HepG2 (cell line): ENCODE measurements at regions not wholly inside any gene's neighbourhood (a gene's known extent, or its start where the extent isn't known, plus 50 kb on each side); places are given as distances from the start of the nearest gene placed in this dataset.

Source experiments
- BRCA1 ChIP-seq: sonication (generic); formaldehyde crosslinking; IDR thresholded peaks from 2 replicates; pipeline ENCODE4 v1.4.0; 2020; ENCODE audit warnings: missing genetic modification reagents
- ERF ChIP-seq: IDR thresholded peaks from 2 replicates; pipeline ENCODE4 v1.6.1; 2018; ENCODE audit warnings: missing biosample characterization, missing genetic modification reagents
- HOXA7 ChIP-seq: sonication (generic); formaldehyde crosslinking; IDR thresholded peaks from 2 replicates; pipeline ENCODE4 v1.8.1; 2022; ENCODE audit warnings: mild to moderate bottlenecking, missing genetic modification reagents, moderate library complexity
- MYC ChIP-seq: sonication (generic); formaldehyde crosslinking; IDR thresholded peaks from 2 replicates; pipeline ENCODE4 v1.9.0; 2021; ENCODE audit warnings: missing genetic modification reagents, borderline replicate concordance
- RAD21 ChIP-seq: fragments of 450-650 bp; formaldehyde crosslinking; IDR thresholded peaks from 2 replicates; pipeline ENCODE4 v1.5.0; 2020; ENCODE audit warnings: mild to moderate bottlenecking
- TCF7 ChIP-seq: sonication (generic); IDR thresholded peaks from 2 replicates; pipeline ENCODE4 v1.6.1; 2016; ENCODE audit warnings: antibody characterized with exemption, low read depth
- TCF7L2 ChIP-seq: IDR thresholded peaks from 2 replicates; pipeline ENCODE4 v1.6.1; 2011; ENCODE audit warnings: mild to moderate bottlenecking, low read depth, low read length, moderate library complexity
- ZBTB1 ChIP-seq: sonication (generic); formaldehyde crosslinking; IDR thresholded peaks from 2 replicates; pipeline ENCODE4 v1.4.0; 2020; ENCODE audit warnings: missing genetic modification reagents, borderline replicate concordance
- ZNF205 ChIP-seq: IDR thresholded peaks from 2 replicates; pipeline ENCODE4 v1.6.1; 2018; ENCODE audit warnings: missing biosample characterization, missing genetic modification reagents
- ZNF263 ChIP-seq: sonication (generic); formaldehyde crosslinking; IDR thresholded peaks from 2 replicates; pipeline ENCODE4 v1.4.0; 2020; ENCODE audit warnings: missing genetic modification reagents
- ZNF496 ChIP-seq: sonication (generic); formaldehyde crosslinking; IDR thresholded peaks from 2 replicates; pipeline ENCODE4 v1.8.1; 2023; ENCODE audit warnings: mild to moderate bottlenecking, moderate library complexity, missing genetic modification reagents; ENCODE audit not compliant: insufficient replicate concordance
- ZNF589 ChIP-seq: sonication (generic); formaldehyde crosslinking; conservative IDR thresholded peaks from 2 replicates; pipeline ENCODE4 v1.8.0; 2022; ENCODE audit warnings: mild to moderate bottlenecking, moderate library complexity, missing genetic modification reagents
- ZNF839 ChIP-seq: sonication (generic); formaldehyde crosslinking; IDR thresholded peaks from 2 replicates; pipeline ENCODE4 v1.4.0; 2020; ENCODE audit warnings: missing genetic modification reagents, mild to moderate bottlenecking, borderline replicate concordance
- ZSCAN20 ChIP-seq: sonication (generic); formaldehyde crosslinking; IDR thresholded peaks from 2 replicates; pipeline ENCODE4 v1.4.0; 2020; ENCODE audit warnings: missing genetic modification reagents, mild to moderate bottlenecking, borderline replicate concordance
- TF ChIP-seq, protein P1 (sequence below): sonication (generic); formaldehyde crosslinking; IDR thresholded peaks from 2 replicates; pipeline ENCODE4; 2020; ENCODE audit warnings: missing genetic modification reagents, mild to moderate bottlenecking, borderline replicate concordance
- TF ChIP-seq, protein P2 (sequence below): sonication (generic); formaldehyde crosslinking; IDR thresholded peaks from 2 replicates; pipeline ENCODE4 v1.5.0; 2020; ENCODE audit warnings: missing genetic modification reagents, mild to moderate bottlenecking, borderline replicate concordance
- TF ChIP-seq, protein P3 (sequence below): sonication (generic); formaldehyde crosslinking; conservative IDR thresholded peaks from 2 replicates; pipeline ENCODE4 v1.4.0; 2020; ENCODE audit warnings: missing genetic modification reagents
- TF ChIP-seq, protein P4 (sequence below): sonication (generic); formaldehyde crosslinking; IDR thresholded peaks from 2 replicates; pipeline ENCODE4 v1.4.0; 2020; ENCODE audit warnings: missing genetic modification reagents, mild to moderate bottlenecking, borderline replicate concordance
- TF ChIP-seq, protein P5 (sequence below), 2 experiments: IDR thresholded peaks; 2 replicates each; pipeline ENCODE4 v1.6.1; 2011 to 2012; ENCODE audit warnings: low read length in 2 of 2, borderline replicate concordance in 1 of 2, low read depth in 1 of 2, mild to moderate bottlenecking in 1 of 2, moderate library complexity in 1 of 2

DNA sequence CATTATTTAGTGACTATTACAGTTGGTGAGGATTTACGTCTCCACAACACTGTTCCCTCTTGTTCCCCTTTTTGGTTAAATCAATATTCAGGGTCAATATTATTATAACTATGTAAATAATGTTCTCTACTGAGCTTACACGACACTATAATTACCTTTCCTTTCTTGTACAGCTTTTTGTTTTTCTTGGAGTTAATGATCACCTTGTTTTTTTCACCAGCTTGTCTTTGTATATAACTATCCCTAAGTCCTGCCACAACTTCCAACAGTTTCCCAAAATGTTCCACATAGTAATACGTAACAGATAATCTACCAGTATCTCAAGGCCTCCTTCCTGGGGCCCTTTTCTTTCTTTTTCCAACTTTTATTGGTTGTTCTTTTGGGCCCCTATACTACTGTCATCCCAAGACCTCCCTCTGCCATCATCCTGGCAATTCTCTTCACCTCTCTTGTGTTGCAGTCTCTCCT lies 142.0 kb upstream of the SOX4 start (continued):
- TF ChIP-seq, protein P1, sequence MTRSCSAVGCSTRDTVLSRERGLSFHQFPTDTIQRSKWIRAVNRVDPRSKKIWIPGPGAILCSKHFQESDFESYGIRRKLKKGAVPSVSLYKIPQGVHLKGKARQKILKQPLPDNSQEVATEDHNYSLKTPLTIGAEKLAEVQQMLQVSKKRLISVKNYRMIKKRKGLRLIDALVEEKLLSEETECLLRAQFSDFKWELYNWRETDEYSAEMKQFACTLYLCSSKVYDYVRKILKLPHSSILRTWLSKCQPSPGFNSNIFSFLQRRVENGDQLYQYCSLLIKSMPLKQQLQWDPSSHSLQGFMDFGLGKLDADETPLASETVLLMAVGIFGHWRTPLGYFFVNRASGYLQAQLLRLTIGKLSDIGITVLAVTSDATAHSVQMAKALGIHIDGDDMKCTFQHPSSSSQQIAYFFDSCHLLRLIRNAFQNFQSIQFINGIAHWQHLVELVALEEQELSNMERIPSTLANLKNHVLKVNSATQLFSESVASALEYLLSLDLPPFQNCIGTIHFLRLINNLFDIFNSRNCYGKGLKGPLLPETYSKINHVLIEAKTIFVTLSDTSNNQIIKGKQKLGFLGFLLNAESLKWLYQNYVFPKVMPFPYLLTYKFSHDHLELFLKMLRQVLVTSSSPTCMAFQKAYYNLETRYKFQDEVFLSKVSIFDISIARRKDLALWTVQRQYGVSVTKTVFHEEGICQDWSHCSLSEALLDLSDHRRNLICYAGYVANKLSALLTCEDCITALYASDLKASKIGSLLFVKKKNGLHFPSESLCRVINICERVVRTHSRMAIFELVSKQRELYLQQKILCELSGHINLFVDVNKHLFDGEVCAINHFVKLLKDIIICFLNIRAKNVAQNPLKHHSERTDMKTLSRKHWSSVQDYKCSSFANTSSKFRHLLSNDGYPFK = no peak
- no peak for TF ChIP-seq TCF7L2
- TF ChIP-seq ZSCAN20 (CRISPR knock-in tag) = no peak
- no peak for TF ChIP-seq ZNF263 (CRISPR knock-in tag)
- TF ChIP-seq, protein P2, sequence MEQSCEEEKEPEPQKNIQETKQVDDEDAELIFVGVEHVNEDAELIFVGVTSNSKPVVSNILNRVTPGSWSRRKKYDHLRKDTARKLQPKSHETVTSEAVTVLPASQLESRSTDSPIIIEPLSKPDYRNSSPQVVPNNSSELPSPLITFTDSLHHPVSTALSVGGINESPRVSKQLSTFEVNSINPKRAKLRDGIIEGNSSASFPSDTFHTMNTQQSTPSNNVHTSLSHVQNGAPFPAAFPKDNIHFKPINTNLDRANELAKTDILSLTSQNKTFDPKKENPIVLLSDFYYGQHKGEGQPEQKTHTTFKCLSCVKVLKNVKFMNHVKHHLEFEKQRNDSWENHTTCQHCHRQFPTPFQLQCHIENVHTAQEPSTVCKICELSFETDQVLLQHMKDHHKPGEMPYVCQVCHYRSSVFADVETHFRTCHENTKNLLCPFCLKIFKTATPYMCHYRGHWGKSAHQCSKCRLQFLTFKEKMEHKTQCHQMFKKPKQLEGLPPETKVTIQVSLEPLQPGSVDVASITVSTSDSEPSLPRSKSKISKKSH (CRISPR knock-in tag) = no peak
- no peak for TF ChIP-seq ZNF839 (CRISPR knock-in tag)
- no peak for TF ChIP-seq RAD21 (CRISPR knock-in tag)
- TF ChIP-seq, protein P3, sequence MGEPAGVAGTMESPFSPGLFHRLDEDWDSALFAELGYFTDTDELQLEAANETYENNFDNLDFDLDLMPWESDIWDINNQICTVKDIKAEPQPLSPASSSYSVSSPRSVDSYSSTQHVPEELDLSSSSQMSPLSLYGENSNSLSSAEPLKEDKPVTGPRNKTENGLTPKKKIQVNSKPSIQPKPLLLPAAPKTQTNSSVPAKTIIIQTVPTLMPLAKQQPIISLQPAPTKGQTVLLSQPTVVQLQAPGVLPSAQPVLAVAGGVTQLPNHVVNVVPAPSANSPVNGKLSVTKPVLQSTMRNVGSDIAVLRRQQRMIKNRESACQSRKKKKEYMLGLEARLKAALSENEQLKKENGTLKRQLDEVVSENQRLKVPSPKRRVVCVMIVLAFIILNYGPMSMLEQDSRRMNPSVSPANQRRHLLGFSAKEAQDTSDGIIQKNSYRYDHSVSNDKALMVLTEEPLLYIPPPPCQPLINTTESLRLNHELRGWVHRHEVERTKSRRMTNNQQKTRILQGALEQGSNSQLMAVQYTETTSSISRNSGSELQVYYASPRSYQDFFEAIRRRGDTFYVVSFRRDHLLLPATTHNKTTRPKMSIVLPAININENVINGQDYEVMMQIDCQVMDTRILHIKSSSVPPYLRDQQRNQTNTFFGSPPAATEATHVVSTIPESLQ = no peak
- TF ChIP-seq, protein P4, sequence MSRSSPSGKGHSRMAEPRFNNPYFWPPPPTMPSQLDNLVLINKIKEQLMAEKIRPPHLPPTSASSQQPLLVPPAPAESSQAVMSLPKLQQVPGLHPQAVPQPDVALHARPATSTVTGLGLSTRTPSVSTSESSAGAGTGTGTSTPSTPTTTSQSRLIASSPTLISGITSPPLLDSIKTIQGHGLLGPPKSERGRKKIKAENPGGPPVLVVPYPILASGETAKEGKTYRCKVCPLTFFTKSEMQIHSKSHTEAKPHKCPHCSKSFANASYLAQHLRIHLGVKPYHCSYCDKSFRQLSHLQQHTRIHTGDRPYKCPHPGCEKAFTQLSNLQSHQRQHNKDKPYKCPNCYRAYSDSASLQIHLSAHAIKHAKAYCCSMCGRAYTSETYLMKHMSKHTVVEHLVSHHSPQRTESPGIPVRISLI = peak; percentile 85; the same call in 1 of the 2 replicates
- TF ChIP-seq ZNF205 = no peak
- no peak for TF ChIP-seq BRCA1 (CRISPR knock-in tag)
- TF ChIP-seq TCF7 = peak; percentile 77
- TF ChIP-seq ERF (CRISPR knock-in tag) = peak; percentile 32; the same call in 1 of the 2 replicates
- no peak for TF ChIP-seq ZBTB1 (CRISPR knock-in tag)
- TF ChIP-seq ZNF589 = no peak; the same call in 1 of the 2 replicates
- no peak for TF ChIP-seq ZNF496 (CRISPR knock-in tag)
- TF ChIP-seq, protein P5, sequence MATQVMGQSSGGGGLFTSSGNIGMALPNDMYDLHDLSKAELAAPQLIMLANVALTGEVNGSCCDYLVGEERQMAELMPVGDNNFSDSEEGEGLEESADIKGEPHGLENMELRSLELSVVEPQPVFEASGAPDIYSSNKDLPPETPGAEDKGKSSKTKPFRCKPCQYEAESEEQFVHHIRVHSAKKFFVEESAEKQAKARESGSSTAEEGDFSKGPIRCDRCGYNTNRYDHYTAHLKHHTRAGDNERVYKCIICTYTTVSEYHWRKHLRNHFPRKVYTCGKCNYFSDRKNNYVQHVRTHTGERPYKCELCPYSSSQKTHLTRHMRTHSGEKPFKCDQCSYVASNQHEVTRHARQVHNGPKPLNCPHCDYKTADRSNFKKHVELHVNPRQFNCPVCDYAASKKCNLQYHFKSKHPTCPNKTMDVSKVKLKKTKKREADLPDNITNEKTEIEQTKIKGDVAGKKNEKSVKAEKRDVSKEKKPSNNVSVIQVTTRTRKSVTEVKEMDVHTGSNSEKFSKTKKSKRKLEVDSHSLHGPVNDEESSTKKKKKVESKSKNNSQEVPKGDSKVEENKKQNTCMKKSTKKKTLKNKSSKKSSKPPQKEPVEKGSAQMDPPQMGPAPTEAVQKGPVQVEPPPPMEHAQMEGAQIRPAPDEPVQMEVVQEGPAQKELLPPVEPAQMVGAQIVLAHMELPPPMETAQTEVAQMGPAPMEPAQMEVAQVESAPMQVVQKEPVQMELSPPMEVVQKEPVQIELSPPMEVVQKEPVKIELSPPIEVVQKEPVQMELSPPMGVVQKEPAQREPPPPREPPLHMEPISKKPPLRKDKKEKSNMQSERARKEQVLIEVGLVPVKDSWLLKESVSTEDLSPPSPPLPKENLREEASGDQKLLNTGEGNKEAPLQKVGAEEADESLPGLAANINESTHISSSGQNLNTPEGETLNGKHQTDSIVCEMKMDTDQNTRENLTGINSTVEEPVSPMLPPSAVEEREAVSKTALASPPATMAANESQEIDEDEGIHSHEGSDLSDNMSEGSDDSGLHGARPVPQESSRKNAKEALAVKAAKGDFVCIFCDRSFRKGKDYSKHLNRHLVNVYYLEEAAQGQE (IDR thresholded peaks at IDR 0.05; ENCODE audit: borderline replicate concordance in 1 of 2, low read depth in 1 of 2, low read length in 2 of 2) = no peak
- no peak for TF ChIP-seq MYC (CRISPR knock-in tag)
- TF ChIP-seq HOXA7 (CRISPR knock-in tag) = no peak
